Kidney epithelial cell (primary cell): ENCODE measurements at regions not wholly inside any gene's neighbourhood (a gene's known extent, or its start where the extent isn't known, plus 50 kb on each side); places are given as distances from the start of the nearest gene placed in this dataset.

Source experiments
- DNase-seq: peaks from one replicate; pipeline ENCODE4 v3.0.0-alpha.2; 2010; ENCODE audit warnings: low read depth
- H3K27me3 ChIP-seq: 2 replicates; pipeline ENCODE4 v1.6.0; 2011; ENCODE audit warnings: low read length; ENCODE audit not compliant: control insufficient read depth, insufficient read depth
- H3K36me3 ChIP-seq: 2 replicates; pipeline ENCODE4 v1.5.1; 2011; ENCODE audit warnings: low read length; ENCODE audit not compliant: control insufficient read depth, insufficient read depth
- H3K4me3 ChIP-seq: 2 replicates; pipeline ENCODE4 v1.5.1; 2011; ENCODE audit warnings: low read depth, mild to moderate bottlenecking, control low read depth, low read length
- CTCF ChIP-seq: IDR thresholded peaks from 2 replicates; pipeline ENCODE4 v1.5.1; 2011; ENCODE audit warnings: mild to moderate bottlenecking, moderate library complexity, low read length, control low read depth, inconsistent platforms; ENCODE audit not compliant: insufficient read depth, poor library complexity, severe bottlenecking

GRCh38 chr7:71021131-71021530 lies 110.8 kb upstream of the GALNT17 start:
- Histone ChIP-seq H3K36me3 (no peaks in the 10 kb centered on the region), H3K27me3 (no peaks in the 10 kb centered on the region), H3K4me3 (no peak overlapping the region)
- DNase-seq: no peak
- no peak for TF ChIP-seq CTCF

GRCh38 chr7:71026680-71027079 lies 105.3 kb upstream of the GALNT17 start:
- Histone ChIP-seq H3K4me3 (no peak overlapping the region), H3K36me3 (no peaks in the 10 kb centered on the region), H3K27me3 (no peaks in the 10 kb centered on the region)
- no peak for TF ChIP-seq CTCF
- no peak for DNase-seq

GRCh38 chr7:71034243-71034642 lies 97.7 kb upstream of the GALNT17 start:
- TF ChIP-seq CTCF: no peak
- Histone ChIP-seq H3K36me3 (no peaks in the 10 kb centered on the region), H3K4me3 (no peak overlapping the region), H3K27me3 (no peaks in the 10 kb centered on the region)
- DNase-seq: no peak

GRCh38 chr7:71042591-71042990 lies 89.4 kb upstream of the GALNT17 start:
- H3K27me3 ChIP-seq: no peaks in the 10 kb centered on the region
- H3K4me3 ChIP-seq: no peak overlapping the region
- TF ChIP-seq CTCF: no peak
- no peak for DNase-seq
- H3K36me3 ChIP-seq: no peaks in the 10 kb centered on the region

- Histone ChIP-seq H3K36me3 (no peaks in the 10 kb centered on the region), H3K4me3 (no peak overlapping the region), H3K27me3 (no peaks in the 10 kb centered on the region)
- no peak for TF ChIP-seq CTCF
- DNase-seq: no peak
Measured at GRCh38 chr7:71050492-71050891, 81.5 kb upstream of the GALNT17 start.

- Histone ChIP-seq H3K4me3 (no peak overlapping the region), H3K27me3 (no peaks in the 10 kb centered on the region), H3K36me3 (no peaks in the 10 kb centered on the region)
- no peak for DNase-seq
- no peak for TF ChIP-seq CTCF
Measured at GRCh38 chr7:71055504-71055903, 76.4 kb upstream of the GALNT17 start.
